HepG2 (cell line): ENCODE measurements at regions not wholly inside any gene's neighbourhood (a gene's known extent, or its start where the extent isn't known, plus 50 kb on each side); places are given as distances from the start of the nearest gene placed in this dataset.

Source experiments
- ATAC-seq: fragments of 200-7000 bp; cut with Tn5 transposase; 3 replicates; pipeline ENCODE4 v1.9.1; 2020; ENCODE audit warnings: mild to moderate bottlenecking, moderate library complexity
- BruUV-seq: library from RNA; stranded (reverse); fragments of 400-500 nt; replicated peaks from 2 replicates; lab custom pipeline; 2021; lab: Mats Ljungman, UMichigan
- CTCF ChIA-PET: fragments of 300-600 bp; formaldehyde crosslinking; extraction: SDS; loops from one replicate; lab custom pipeline; 2021; ENCODE audit warnings: low total read pairs, inconsistent platforms, low intra/inter-chr PET ratio; lab: Yijun Ruan, JAX
- POLR2A ChIA-PET: fragments of 350-600 bp; sonication (Branson Sonifier 250); formaldehyde crosslinking; loops from one replicate; lab custom pipeline; 2020; ENCODE audit warnings: antibody characterized with exemption, inconsistent platforms; lab: Yijun Ruan, JAX
- DNase-seq: peaks from one replicate; pipeline ENCODE4 v3.0.0-alpha.2; 2015; ENCODE audit warnings: low spot score
- FAIRE-seq: peaks from 3 replicates; lab custom pipeline; 2011; peaks lifted over from hg19 to GRCh38; lab: Jason Lieb, UNC
- H2AFZ ChIP-seq: one replicate; pipeline ENCODE4 v1.6.1; 2011; ENCODE audit warnings: low read length, inconsistent platforms
- H3K27ac ChIP-seq: fragments of 300-600 bp; 3 replicates; pipeline ENCODE4 v1.8.0; 2011; ENCODE audit warnings: mixed run types, mild to moderate bottlenecking, mixed read lengths, low read length, inconsistent platforms; ENCODE audit not compliant: insufficient read depth; ENCODE audit errors: extremely low read length
- H3K27me3 ChIP-seq, 2 experiments: fragments of 200-600 bp in 1 of 2; 2 replicates in 1 of 2; 3 replicates in 1 of 2; pipeline versions ENCODE4 v1.6.0 to v1.8.0; 2011; ENCODE audit warnings: low read length in 2 of 2, mild to moderate bottlenecking in 2 of 2, moderate library complexity in 2 of 2, inconsistent platforms in 1 of 2; ENCODE audit not compliant: insufficient read depth in 2 of 2, control insufficient read depth in 1 of 2
- H3K36me3 ChIP-seq, 2 experiments: fragments of 200-600 bp in 1 of 2; replicated peaks in 1 of 2; 2 replicates in 1 of 2; 3 replicates in 1 of 2; pipeline versions ENCODE4 v1.5.1 to v1.8.0; 2011; ENCODE audit warnings: low read length in 2 of 2, inconsistent platforms in 1 of 2; ENCODE audit not compliant: insufficient read depth in 2 of 2, control insufficient read depth in 1 of 2
- H3K4me1 ChIP-seq: 2 replicates; pipeline ENCODE4 v1.5.1; 2012; ENCODE audit warnings: low read length, inconsistent platforms; ENCODE audit not compliant: insufficient read depth
- H3K4me2 ChIP-seq: 2 replicates; pipeline ENCODE4 v1.6.0; 2011; ENCODE audit warnings: low read depth, low read length, inconsistent platforms
- H3K4me3 ChIP-seq, 3 experiments: fragments of 200-600 bp in 1 of 3; sonication (generic), shearing (Covaris generic) in 1 of 3; replicated peaks in 1 of 3; 2 replicates each; pipeline ENCODE4 v1.5.1; 2011 to 2016; ENCODE audit warnings: low read length in 3 of 3, inconsistent platforms in 2 of 3, low read depth in 2 of 3, mild to moderate bottlenecking in 2 of 3, control low read depth in 1 of 3, mixed read lengths in 1 of 3; ENCODE audit not compliant: insufficient read depth in 1 of 3
- H3K79me2 ChIP-seq: one replicate; pipeline ENCODE4 v1.6.1; 2011; ENCODE audit warnings: low read length, inconsistent platforms; ENCODE audit not compliant: insufficient read depth
- H3K9ac ChIP-seq: 2 replicates; pipeline ENCODE4 v1.6.0; 2011; ENCODE audit warnings: mild to moderate bottlenecking, low read depth, low read length, inconsistent platforms; ENCODE audit not compliant: insufficient read depth
- H3K9me3 ChIP-seq: 2 replicates; pipeline ENCODE4 v1.5.1; 2012; ENCODE audit warnings: mild to moderate bottlenecking, low read length
- H4K20me1 ChIP-seq: 2 replicates; pipeline ENCODE4 v1.6.0; 2011; ENCODE audit warnings: inconsistent platforms, mild to moderate bottlenecking, low read length, moderate library complexity; ENCODE audit not compliant: insufficient read depth
- IKZF1 ChIP-seq: fragments of 450-650 bp; IDR thresholded peaks from 2 replicates; pipeline ENCODE4 v1.7.1; 2016
- REXO4 ChIP-seq: sonication (generic); formaldehyde crosslinking; IDR thresholded peaks from 2 replicates; pipeline ENCODE4 v1.8.0; 2022; ENCODE audit warnings: missing genetic modification reagents, mild to moderate bottlenecking, borderline replicate concordance
- SUZ12 ChIP-seq: fragments of 150-350 bp; IDR thresholded peaks from 2 replicates; pipeline ENCODE4 v1.6.1; 2014; ENCODE audit warnings: low read depth, low read length
- ZNF329 ChIP-seq: sonication (generic); formaldehyde crosslinking; IDR thresholded peaks from 2 replicates; pipeline ENCODE4 v1.9.0; 2021; ENCODE audit warnings: low read depth, mild to moderate bottlenecking, missing genetic modification reagents
- WGBS: methylation state at CpG from one replicate; pipeline ENCODE4 v1.1.6; 2017; ENCODE audit warnings: low lambda C conversion rate; 5-methylcytosine and 5-hydroxymethylcytosine counted together
- in situ Hi-C: cut with HindIII; loops from 2 replicates; pipeline ENCODE4 v1.10.0; 2017; ENCODE audit warnings: low pct_unique_long_range_greater_than_20kb; ENCODE audit not compliant: extremely low pct_ligation_motif_present
- intact Hi-C: fragments of 100-400 bp; cut with micrococcal nuclease; formaldehyde crosslinking; loops from one replicate; pipeline ENCODE4 v1.10.0; 2022; ENCODE audit not compliant: unreplicated experiment
- TF ChIP-seq, protein P1 (sequence below): sonication (generic); formaldehyde crosslinking; IDR thresholded peaks from 2 replicates; pipeline ENCODE4 v1.5.0; 2020; ENCODE audit warnings: mild to moderate bottlenecking, missing genetic modification reagents, borderline replicate concordance
- TF ChIP-seq, protein P2 (sequence below): sonication (generic); formaldehyde crosslinking; conservative IDR thresholded peaks from 2 replicates; pipeline ENCODE4 v1.8.0; 2022; ENCODE audit warnings: low read depth, missing genetic modification reagents
- TF ChIP-seq, protein P3 (sequence below): sonication (generic); formaldehyde crosslinking; IDR thresholded peaks from 2 replicates; pipeline ENCODE4 v1.5.0; 2020; ENCODE audit warnings: mild to moderate bottlenecking, missing genetic modification reagents, moderate library complexity

DNA sequence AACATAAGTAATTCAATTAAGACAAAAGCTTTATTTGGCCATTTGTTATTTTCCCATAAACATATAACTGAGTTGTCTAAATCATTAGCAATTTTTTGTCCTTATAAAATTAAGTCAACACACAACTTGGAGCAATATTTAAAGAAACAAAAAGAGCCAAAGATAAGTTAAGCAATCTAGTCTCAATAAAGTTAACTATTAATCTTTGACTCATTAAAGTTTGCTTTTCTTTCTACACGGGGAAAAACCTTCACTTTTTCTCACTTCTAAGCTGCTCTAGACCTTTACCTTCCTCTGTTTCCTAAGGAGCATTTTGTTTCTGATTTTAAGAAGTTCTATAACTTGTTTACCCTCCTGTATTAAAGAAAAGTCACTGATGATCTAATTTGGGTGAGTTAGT is 867.1 kb upstream of the PHF14 start:
- intact Hi-C loops: no loop called here
- no peak overlapping the region for H2AFZ ChIP-seq
- no peak for TF ChIP-seq IKZF1
- TF ChIP-seq, protein P1, sequence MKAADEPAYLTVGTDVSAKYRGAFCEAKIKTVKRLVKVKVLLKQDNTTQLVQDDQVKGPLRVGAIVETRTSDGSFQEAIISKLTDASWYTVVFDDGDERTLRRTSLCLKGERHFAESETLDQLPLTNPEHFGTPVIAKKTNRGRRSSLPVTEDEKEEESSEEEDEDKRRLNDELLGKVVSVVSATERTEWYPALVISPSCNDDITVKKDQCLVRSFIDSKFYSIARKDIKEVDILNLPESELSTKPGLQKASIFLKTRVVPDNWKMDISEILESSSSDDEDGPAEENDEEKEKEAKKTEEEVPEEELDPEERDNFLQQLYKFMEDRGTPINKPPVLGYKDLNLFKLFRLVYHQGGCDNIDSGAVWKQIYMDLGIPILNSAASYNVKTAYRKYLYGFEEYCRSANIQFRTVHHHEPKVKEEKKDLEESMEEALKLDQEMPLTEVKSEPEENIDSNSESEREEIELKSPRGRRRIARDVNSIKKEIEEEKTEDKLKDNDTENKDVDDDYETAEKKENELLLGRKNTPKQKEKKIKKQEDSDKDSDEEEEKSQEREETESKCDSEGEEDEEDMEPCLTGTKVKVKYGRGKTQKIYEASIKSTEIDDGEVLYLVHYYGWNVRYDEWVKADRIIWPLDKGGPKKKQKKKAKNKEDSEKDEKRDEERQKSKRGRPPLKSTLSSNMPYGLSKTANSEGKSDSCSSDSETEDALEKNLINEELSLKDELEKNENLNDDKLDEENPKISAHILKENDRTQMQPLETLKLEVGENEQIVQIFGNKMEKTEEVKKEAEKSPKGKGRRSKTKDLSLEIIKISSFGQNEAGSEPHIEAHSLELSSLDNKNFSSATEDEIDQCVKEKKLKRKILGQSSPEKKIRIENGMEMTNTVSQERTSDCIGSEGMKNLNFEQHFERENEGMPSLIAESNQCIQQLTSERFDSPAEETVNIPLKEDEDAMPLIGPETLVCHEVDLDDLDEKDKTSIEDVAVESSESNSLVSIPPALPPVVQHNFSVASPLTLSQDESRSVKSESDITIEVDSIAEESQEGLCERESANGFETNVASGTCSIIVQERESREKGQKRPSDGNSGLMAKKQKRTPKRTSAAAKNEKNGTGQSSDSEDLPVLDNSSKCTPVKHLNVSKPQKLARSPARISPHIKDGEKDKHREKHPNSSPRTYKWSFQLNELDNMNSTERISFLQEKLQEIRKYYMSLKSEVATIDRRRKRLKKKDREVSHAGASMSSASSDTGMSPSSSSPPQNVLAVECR (CRISPR knock-in tag): no peak
- TF ChIP-seq ZNF329 (CRISPR knock-in tag): no peak
- TF ChIP-seq, protein P2, sequence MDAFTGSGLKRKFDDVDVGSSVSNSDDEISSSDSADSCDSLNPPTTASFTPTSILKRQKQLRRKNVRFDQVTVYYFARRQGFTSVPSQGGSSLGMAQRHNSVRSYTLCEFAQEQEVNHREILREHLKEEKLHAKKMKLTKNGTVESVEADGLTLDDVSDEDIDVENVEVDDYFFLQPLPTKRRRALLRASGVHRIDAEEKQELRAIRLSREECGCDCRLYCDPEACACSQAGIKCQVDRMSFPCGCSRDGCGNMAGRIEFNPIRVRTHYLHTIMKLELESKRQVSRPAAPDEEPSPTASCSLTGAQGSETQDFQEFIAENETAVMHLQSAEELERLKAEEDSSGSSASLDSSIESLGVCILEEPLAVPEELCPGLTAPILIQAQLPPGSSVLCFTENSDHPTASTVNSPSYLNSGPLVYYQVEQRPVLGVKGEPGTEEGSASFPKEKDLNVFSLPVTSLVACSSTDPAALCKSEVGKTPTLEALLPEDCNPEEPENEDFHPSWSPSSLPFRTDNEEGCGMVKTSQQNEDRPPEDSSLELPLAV (CRISPR knock-in tag): no peak
- TF ChIP-seq SUZ12: no peak
- TF ChIP-seq REXO4 (CRISPR knock-in tag): no peak
- TF ChIP-seq, protein P3, sequence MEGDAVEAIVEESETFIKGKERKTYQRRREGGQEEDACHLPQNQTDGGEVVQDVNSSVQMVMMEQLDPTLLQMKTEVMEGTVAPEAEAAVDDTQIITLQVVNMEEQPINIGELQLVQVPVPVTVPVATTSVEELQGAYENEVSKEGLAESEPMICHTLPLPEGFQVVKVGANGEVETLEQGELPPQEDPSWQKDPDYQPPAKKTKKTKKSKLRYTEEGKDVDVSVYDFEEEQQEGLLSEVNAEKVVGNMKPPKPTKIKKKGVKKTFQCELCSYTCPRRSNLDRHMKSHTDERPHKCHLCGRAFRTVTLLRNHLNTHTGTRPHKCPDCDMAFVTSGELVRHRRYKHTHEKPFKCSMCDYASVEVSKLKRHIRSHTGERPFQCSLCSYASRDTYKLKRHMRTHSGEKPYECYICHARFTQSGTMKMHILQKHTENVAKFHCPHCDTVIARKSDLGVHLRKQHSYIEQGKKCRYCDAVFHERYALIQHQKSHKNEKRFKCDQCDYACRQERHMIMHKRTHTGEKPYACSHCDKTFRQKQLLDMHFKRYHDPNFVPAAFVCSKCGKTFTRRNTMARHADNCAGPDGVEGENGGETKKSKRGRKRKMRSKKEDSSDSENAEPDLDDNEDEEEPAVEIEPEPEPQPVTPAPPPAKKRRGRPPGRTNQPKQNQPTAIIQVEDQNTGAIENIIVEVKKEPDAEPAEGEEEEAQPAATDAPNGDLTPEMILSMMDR (CRISPR knock-in tag): no peak
- TF ChIP-seq, all 625 proteins: peak for 0
- ChIA-PET POLR2A (no interaction called here), CTCF (no interaction called here)
- Histone ChIP-seq H3K4me2 (no peak overlapping the region), H4K20me1 (no peaks in the 10 kb centered on the region), H3K9ac (no peak overlapping the region), H3K27ac (no peak overlapping the region), H3K79me2 (no peaks in the 10 kb centered on the region), H3K4me1 (no peaks in the 10 kb centered on the region), H3K27me3 (no peaks in the 10 kb centered on the region), H3K36me3 (no peaks in the 10 kb centered on the region), H3K9me3 (peaks cover 69% of the 10 kb centered on the region), H3K4me3 (no peak overlapping the region)
- BruUV-seq: no TSS peak
- DNase-seq (no peak), ATAC-seq (no peak), FAIRE-seq (no peak)
- 0% methylated on average over 1 of the region's 1 CpG for WGBS
- in situ Hi-C loops: no loop called here
